ENCODE measurements at regions not wholly inside any gene's neighbourhood (a gene's known extent, or its start where the extent isn't known, plus 50 kb on each side); places are given as distances from the start of the nearest gene placed in this dataset.
A peak's percentile ranks its signal among the peaks of the same experiment; 100 is the strongest.

DNA sequence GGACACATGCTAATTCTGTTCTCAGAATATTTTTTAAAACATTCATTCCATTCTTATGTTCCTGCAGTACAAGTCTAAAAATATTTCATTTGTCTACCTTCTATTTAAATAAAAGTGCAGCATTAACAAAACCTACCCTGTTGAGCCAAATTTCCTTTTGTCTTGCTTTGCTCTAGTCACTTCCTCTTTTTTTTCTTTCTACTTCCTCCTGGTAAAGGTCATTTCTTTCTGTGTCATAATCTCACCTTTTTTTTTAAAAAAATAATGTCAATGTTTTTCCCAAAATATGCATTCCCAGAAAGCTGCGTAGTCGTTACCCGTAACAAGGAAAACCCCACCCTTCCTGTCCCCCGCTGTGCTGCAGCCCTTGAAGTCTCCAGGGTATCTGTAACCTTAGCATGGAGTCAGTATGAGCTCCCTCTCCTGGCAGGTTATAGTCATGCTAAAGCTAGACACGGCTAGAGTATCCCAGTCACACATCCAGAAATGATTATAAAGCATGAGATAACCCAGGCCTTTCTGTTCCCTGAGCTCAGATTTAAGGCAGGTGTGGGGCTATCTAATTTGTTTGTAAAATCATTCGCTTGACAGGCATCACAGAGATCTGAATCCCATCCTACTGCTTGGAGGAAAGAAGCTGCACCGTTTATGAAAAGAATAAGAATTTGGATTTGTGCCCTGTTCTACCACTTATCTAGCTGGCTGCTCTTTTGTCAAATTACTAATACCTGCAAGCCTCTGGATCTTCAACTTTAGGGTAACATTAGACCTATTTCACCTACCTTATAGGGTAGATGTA lies 51.1 kb upstream of the EED start:
- TF ChIP-seq EP300 (IDR thresholded peaks at IDR 0.05; ENCODE audit: borderline replicate concordance) (no peak), TEAD4 (IDR thresholded peaks at IDR 0.05) (peak; percentile 61; the same call in 1 of the 2 replicates), YY1 (IDR thresholded peaks at IDR 0.05; ENCODE audit: low read depth) (0 out of 2 replicates have a peak, but pooled peaks have one; percentile 19), TAF1 (IDR thresholded peaks at IDR 0.05; ENCODE audit: low read depth) (no peak), RAD21 (IDR thresholded peaks at IDR 0.05; ENCODE audit: low read depth) (peak; percentile 80), TCF12 (IDR thresholded peaks at IDR 0.05; ENCODE audit: low read depth) (peak; percentile 32; the same call in 1 of the 2 replicates), NFIC (IDR thresholded peaks at IDR 0.05) (0 out of 2 replicates have a peak, but pooled peaks have one; percentile 9), CEBPB (IDR thresholded peaks at IDR 0.05) (no peak), ZBTB7A (IDR thresholded peaks at IDR 0.05; ENCODE audit: low read depth) (no peak), FOXM1 (IDR thresholded peaks at IDR 0.05; ENCODE audit: borderline replicate concordance, low read depth) (peak; percentile 57; the same call in 1 of the 2 replicates), EGR1 (IDR thresholded peaks at IDR 0.05) (no peak), CREB1 (IDR thresholded peaks at IDR 0.05; ENCODE audit: low read depth) (no peak)
- TF ChIP-seq, protein P1, sequence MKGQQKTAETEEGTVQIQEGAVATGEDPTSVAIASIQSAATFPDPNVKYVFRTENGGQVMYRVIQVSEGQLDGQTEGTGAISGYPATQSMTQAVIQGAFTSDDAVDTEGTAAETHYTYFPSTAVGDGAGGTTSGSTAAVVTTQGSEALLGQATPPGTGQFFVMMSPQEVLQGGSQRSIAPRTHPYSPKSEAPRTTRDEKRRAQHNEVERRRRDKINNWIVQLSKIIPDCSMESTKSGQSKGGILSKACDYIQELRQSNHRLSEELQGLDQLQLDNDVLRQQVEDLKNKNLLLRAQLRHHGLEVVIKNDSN (IDR thresholded peaks at IDR 0.05): no peak
- TF ChIP-seq, protein P2, sequence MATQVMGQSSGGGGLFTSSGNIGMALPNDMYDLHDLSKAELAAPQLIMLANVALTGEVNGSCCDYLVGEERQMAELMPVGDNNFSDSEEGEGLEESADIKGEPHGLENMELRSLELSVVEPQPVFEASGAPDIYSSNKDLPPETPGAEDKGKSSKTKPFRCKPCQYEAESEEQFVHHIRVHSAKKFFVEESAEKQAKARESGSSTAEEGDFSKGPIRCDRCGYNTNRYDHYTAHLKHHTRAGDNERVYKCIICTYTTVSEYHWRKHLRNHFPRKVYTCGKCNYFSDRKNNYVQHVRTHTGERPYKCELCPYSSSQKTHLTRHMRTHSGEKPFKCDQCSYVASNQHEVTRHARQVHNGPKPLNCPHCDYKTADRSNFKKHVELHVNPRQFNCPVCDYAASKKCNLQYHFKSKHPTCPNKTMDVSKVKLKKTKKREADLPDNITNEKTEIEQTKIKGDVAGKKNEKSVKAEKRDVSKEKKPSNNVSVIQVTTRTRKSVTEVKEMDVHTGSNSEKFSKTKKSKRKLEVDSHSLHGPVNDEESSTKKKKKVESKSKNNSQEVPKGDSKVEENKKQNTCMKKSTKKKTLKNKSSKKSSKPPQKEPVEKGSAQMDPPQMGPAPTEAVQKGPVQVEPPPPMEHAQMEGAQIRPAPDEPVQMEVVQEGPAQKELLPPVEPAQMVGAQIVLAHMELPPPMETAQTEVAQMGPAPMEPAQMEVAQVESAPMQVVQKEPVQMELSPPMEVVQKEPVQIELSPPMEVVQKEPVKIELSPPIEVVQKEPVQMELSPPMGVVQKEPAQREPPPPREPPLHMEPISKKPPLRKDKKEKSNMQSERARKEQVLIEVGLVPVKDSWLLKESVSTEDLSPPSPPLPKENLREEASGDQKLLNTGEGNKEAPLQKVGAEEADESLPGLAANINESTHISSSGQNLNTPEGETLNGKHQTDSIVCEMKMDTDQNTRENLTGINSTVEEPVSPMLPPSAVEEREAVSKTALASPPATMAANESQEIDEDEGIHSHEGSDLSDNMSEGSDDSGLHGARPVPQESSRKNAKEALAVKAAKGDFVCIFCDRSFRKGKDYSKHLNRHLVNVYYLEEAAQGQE (IDR thresholded peaks at IDR 0.05; ENCODE audit: low read depth): no peak
- TF ChIP-seq, protein P3, sequence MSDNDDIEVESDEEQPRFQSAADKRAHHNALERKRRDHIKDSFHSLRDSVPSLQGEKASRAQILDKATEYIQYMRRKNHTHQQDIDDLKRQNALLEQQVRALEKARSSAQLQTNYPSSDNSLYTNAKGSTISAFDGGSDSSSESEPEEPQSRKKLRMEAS (IDR thresholded peaks at IDR 0.05): peak; percentile 37; the same call in 1 of the 2 replicates

DNA sequence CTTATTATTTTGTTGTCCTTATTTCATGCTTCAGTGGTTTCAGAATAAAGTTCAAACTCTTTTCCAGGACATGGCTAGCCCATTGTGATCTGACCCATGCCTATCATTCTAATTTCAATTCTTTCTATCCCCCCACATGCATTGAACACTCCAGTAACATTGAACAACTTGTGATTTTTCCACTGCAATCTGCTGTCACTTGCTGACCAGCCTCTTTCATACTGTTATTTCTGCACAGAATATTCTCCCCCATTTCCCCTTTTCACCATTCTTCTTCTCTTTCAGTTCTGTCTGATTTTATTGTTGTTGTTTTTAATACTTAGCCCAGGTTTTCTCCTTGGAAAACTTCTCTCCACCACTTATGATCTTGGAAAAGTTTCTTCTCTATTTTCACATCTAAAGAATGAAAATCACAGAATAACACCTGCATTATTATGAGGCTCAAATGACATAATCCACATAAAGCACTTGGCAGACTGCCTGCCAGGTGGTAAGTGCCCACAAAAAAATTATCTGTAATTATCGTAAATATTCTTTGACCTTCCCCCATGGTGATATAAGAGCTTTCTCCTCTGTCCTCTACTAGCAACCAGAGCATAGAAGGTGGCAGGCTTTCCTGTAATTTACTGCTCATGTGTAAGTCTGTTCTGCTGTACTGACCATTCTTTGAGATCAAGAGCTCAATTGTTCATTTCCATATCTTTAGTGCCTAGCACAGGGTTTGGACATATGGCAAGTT lies 51.9 kb upstream of the EED start:
- TF ChIP-seq EGR1 (IDR thresholded peaks at IDR 0.05): no peak
- no peak for TF ChIP-seq FOXM1 (IDR thresholded peaks at IDR 0.05; ENCODE audit: borderline replicate concordance, low read depth)
- TF ChIP-seq TAF1 (IDR thresholded peaks at IDR 0.05; ENCODE audit: low read depth): no peak
- TF ChIP-seq, protein P2 (IDR thresholded peaks at IDR 0.05; ENCODE audit: low read depth): no peak
- TF ChIP-seq TEAD4 (IDR thresholded peaks at IDR 0.05): no peak
- no peak for TF ChIP-seq ZBTB7A (IDR thresholded peaks at IDR 0.05; ENCODE audit: low read depth)
- 0 out of 2 replicates have a peak, but pooled peaks have one; percentile 32 for TF ChIP-seq NFIC (IDR thresholded peaks at IDR 0.05)
- TF ChIP-seq, protein P3 (IDR thresholded peaks at IDR 0.05): no peak

DNA sequence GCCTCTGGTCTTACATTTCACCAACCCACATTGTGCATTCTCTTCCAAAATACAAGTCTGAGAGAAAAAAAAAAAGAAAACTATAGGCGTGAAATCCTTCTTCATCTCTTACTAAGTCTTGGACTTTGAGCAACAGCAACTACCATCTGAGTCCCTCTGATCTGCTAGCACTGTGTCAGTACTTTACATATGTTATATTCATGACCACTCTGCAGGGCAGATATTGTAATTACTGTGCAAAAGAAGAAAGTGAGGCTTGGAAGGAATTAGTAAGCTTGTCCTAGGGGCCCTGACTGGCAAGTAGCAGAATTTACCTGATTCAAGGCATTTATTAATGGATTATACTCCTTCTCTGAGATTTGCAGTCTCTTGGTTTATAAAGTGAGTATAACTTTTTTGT lies 52.7 kb upstream of the EED start:
- TF ChIP-seq CEBPB (IDR thresholded peaks at IDR 0.05) (no peak), EP300 (IDR thresholded peaks at IDR 0.05; ENCODE audit: borderline replicate concordance) (no peak), TEAD4 (IDR thresholded peaks at IDR 0.05) (no peak), CREB1 (IDR thresholded peaks at IDR 0.05; ENCODE audit: low read depth) (no peak), EGR1 (IDR thresholded peaks at IDR 0.05) (no peak), TCF12 (IDR thresholded peaks at IDR 0.05; ENCODE audit: low read depth) (no peak), ZBTB7A (IDR thresholded peaks at IDR 0.05; ENCODE audit: low read depth) (no peak), RAD21 (IDR thresholded peaks at IDR 0.05; ENCODE audit: low read depth) (no peak), FOXM1 (IDR thresholded peaks at IDR 0.05; ENCODE audit: borderline replicate concordance, low read depth) (no peak), NFIC (IDR thresholded peaks at IDR 0.05) (no peak), YY1 (IDR thresholded peaks at IDR 0.05; ENCODE audit: low read depth) (no peak), TAF1 (IDR thresholded peaks at IDR 0.05; ENCODE audit: low read depth) (no peak)
- TF ChIP-seq, protein P2 (IDR thresholded peaks at IDR 0.05; ENCODE audit: low read depth): no peak
- TF ChIP-seq, protein P3 (IDR thresholded peaks at IDR 0.05): no peak
- TF ChIP-seq, protein P1 (IDR thresholded peaks at IDR 0.05): no peak

All from Ishikawa (cell line).